ENCODE measurements at regions not wholly inside any gene's neighbourhood (a gene's known extent, or its start where the extent isn't known, plus 50 kb on each side); places are given as distances from the start of the nearest gene placed in this dataset.
"Not testable (repeated sequence)": the region's sequence is repeated elsewhere in the genome, so short reads cannot be mapped to it uniquely, and the experiment has no call there.

DNA sequence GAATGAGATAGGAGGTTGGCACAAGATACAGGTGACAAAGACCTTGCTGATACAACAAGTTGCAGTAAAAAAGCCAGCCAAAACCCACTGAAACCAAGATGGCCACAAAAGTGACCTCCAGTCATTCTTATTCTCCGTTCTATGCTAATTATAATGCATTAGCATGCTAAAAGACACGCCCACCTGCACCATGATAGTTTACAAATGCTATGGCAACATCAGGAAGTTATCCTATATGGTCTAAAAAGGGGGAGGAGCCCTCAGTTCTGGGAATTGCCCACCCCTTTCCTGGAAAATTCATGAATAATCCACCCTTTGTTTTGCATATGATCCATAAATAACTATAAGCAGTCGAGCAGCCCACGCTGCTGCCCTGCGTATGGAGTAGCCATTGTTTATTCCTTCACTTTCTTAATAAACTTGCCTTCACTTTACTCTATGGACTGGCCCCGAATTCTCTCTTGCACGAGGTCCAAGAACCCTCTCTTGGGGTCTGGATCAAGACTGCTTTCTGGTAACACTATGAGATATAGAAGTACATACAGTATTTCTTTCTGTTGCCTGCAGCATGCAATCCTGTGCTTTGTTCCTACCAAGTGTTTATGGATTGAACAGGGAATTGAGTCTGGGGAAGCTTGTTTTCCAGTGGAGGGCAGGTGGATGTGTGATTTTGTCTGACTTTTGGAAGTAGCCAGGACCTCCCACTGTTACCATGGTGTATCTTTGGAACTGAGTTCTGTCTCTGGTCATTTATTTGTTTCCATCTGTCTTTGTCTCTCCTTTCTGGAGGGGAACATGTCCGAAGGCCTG is 72.0 kb upstream of the TGM3 start:
- 87 to 91% methylated on average over 6 to 8 of the region's 8 CpGs for WGBS, 2 experiments (ENCODE audit: insufficient coverage in 1 of 2, insufficient read length in 1 of 2)
- TF ChIP-seq, protein P1, sequence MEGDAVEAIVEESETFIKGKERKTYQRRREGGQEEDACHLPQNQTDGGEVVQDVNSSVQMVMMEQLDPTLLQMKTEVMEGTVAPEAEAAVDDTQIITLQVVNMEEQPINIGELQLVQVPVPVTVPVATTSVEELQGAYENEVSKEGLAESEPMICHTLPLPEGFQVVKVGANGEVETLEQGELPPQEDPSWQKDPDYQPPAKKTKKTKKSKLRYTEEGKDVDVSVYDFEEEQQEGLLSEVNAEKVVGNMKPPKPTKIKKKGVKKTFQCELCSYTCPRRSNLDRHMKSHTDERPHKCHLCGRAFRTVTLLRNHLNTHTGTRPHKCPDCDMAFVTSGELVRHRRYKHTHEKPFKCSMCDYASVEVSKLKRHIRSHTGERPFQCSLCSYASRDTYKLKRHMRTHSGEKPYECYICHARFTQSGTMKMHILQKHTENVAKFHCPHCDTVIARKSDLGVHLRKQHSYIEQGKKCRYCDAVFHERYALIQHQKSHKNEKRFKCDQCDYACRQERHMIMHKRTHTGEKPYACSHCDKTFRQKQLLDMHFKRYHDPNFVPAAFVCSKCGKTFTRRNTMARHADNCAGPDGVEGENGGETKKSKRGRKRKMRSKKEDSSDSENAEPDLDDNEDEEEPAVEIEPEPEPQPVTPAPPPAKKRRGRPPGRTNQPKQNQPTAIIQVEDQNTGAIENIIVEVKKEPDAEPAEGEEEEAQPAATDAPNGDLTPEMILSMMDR (conservative IDR thresholded peaks at IDR 0.05) = no peak
- no peak overlapping the region for H3K4me3 Mint-ChIP-seq
- no peaks in the 10 kb centered on the region for H3K36me3 Mint-ChIP-seq (ENCODE audit: low read depth)
- Histone ChIP-seq H3K4me1 (ENCODE audit: control insufficient read depth, insufficient read depth, low read length) (no peaks in the 10 kb centered on the region), H3K9ac (ENCODE audit: extremely low read depth, low read length, poor library complexity, severe bottlenecking) (no peak overlapping the region), H3K4me3 (ENCODE audit: low read length) (no peak overlapping the region), H3K36me3 (ENCODE audit: control insufficient read depth, insufficient read depth, low read length) (no peaks in the 10 kb centered on the region), H3K27me3 (ENCODE audit: control insufficient read depth, insufficient read depth, low read length, poor library complexity, severe bottlenecking) (no peaks in the 10 kb centered on the region), H3K9me3 (ENCODE audit: control insufficient read depth, low read length) (peaks cover 4% of the 10 kb centered on the region), H3K27ac (ENCODE audit: low read depth, low read length) (no peak overlapping the region)
- peaks cover 11% of the 10 kb centered on the region for H3K9me3 Mint-ChIP-seq
- DNase-seq = no peak
- H3K27ac Mint-ChIP-seq = no peak overlapping the region
- H3K27me3 Mint-ChIP-seq (ENCODE audit: insufficient read depth) = peaks cover 7% of the 10 kb centered on the region
- no peaks in the 10 kb centered on the region for H3K4me1 Mint-ChIP-seq

GRCh38 chr20:2224368-2224639 is 71.5 kb upstream of the TGM3 start:
- Histone ChIP-seq H3K36me3 (ENCODE audit: control insufficient read depth, insufficient read depth, low read length) (no peaks in the 10 kb centered on the region), H3K4me1 (ENCODE audit: control insufficient read depth, insufficient read depth, low read length) (no peaks in the 10 kb centered on the region), H3K27ac (ENCODE audit: low read depth, low read length) (no peak overlapping the region), H3K27me3 (ENCODE audit: control insufficient read depth, insufficient read depth, low read length, poor library complexity, severe bottlenecking) (no peaks in the 10 kb centered on the region), H3K9me3 (ENCODE audit: control insufficient read depth, low read length) (peaks cover 4% of the 10 kb centered on the region), H3K4me3 (ENCODE audit: low read length) (no peak overlapping the region), H3K9ac (ENCODE audit: extremely low read depth, low read length, poor library complexity, severe bottlenecking) (no peak overlapping the region)
- Mint-ChIP-seq H3K4me3 (no peak overlapping the region), H3K36me3 (ENCODE audit: low read depth) (no peaks in the 10 kb centered on the region), H3K9me3 (peaks cover 7% of the 10 kb centered on the region), H3K27me3 (ENCODE audit: insufficient read depth) (peaks cover 6% of the 10 kb centered on the region), H3K4me1 (no peaks in the 10 kb centered on the region), H3K27ac (no peak overlapping the region)
- DNase-seq = no peak
- 85 to 87% methylated on average over 3 of the region's 3 CpGs for WGBS, 2 experiments (ENCODE audit: insufficient coverage in 1 of 2, insufficient read length in 1 of 2)
- TF ChIP-seq, protein P1 (conservative IDR thresholded peaks at IDR 0.05) = no peak

DNA sequence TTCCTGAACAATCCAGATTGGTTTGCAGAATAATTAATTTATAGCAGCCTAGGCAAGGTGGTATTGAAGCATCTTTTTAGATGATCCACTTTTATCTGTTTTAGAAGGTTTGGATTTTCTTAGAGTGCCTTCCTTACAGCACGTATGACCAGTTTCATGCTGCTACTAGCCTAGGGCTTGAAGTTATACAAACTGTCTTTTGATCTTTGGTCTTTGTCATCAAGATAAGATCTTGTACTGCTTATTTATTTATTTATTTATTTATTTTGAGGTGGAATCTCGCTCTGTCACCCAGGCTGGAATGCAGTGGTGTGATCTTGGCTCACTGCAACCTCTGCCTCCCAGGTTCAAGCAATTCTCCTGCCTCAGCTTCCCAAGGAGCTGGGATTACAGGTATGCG is 68.5 kb upstream of the TGM3 start:
- not testable (repeated sequence) for H3K9me3 Mint-ChIP-seq; H3K9me3 ChIP-seq (ENCODE audit: control insufficient read depth, low read length); H3K36me3 ChIP-seq (ENCODE audit: control insufficient read depth, insufficient read depth, low read length); H3K9ac ChIP-seq (ENCODE audit: extremely low read depth, low read length, poor library complexity, severe bottlenecking); H3K27me3 ChIP-seq (ENCODE audit: control insufficient read depth, insufficient read depth, low read length, poor library complexity, severe bottlenecking); H3K27ac ChIP-seq (ENCODE audit: low read depth, low read length); H3K27me3 Mint-ChIP-seq (ENCODE audit: insufficient read depth); H3K27ac Mint-ChIP-seq; H3K4me1 Mint-ChIP-seq; H3K4me1 ChIP-seq (ENCODE audit: control insufficient read depth, insufficient read depth, low read length); H3K4me3 ChIP-seq (ENCODE audit: low read length); H3K4me3 Mint-ChIP-seq; H3K36me3 Mint-ChIP-seq (ENCODE audit: low read depth); DNase-seq
- WGBS, 2 experiments (ENCODE audit: insufficient coverage in 1 of 2, insufficient read length in 1 of 2) = 98 to 100% methylated on average over 1 to 3 of the region's 3 CpGs

DNA sequence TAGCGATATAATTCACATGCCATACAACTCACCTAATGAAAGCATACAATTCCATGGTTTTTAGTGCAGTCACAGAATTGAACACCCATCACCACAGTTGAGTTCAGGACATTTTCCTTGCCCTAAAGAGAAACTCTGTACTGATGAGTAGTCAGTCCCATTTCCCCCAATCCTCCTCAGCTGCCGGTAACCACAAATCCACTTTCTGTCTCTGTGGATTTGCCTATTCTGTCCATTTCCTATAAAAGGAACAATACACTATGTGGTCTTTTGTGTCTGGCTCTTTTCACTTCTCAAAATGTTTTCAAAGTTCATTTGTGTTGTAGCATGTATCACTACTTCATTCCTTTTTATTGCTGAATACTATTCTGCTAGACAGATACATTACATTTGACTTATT is 67.9 kb upstream of the TGM3 start:
- Mint-ChIP-seq H3K4me3 (no peak overlapping the region), H3K36me3 (ENCODE audit: low read depth) (no peaks in the 10 kb centered on the region), H3K27me3 (ENCODE audit: insufficient read depth) (peaks cover 5% of the 10 kb centered on the region), H3K27ac (no peak overlapping the region), H3K4me1 (no peaks in the 10 kb centered on the region), H3K9me3 (no peaks in the 10 kb centered on the region)
- Histone ChIP-seq H3K4me3 (ENCODE audit: low read length) (no peak overlapping the region), H3K27ac (ENCODE audit: low read depth, low read length) (no peak overlapping the region), H3K9ac (ENCODE audit: extremely low read depth, low read length, poor library complexity, severe bottlenecking) (no peak overlapping the region), H3K4me1 (ENCODE audit: control insufficient read depth, insufficient read depth, low read length) (no peaks in the 10 kb centered on the region), H3K9me3 (ENCODE audit: control insufficient read depth, low read length) (no peaks in the 10 kb centered on the region), H3K36me3 (ENCODE audit: control insufficient read depth, insufficient read depth, low read length) (no peaks in the 10 kb centered on the region), H3K27me3 (ENCODE audit: control insufficient read depth, insufficient read depth, low read length, poor library complexity, severe bottlenecking) (no peaks in the 10 kb centered on the region)
- 90 to 97% methylated on average over 1 to 2 of the region's 2 CpGs for WGBS, 2 experiments (ENCODE audit: insufficient coverage in 1 of 2, insufficient read length in 1 of 2)
- TF ChIP-seq, protein P1 (conservative IDR thresholded peaks at IDR 0.05) = no peak
- no peak for DNase-seq

All from endodermal cell (in vitro differentiated cells).